HL-60 (cell line): ENCODE measurements at regions not wholly inside any gene's neighbourhood (a gene's known extent, or its start where the extent isn't known, plus 50 kb on each side); places are given as distances from the start of the nearest gene placed in this dataset.

Source experiments
- DNase-seq, 2 experiments: peaks; one replicate each; pipeline ENCODE4 v3.0.0-alpha.2; 2010 to 2020; ENCODE audit warnings: low read depth in 1 of 2, low spot score in 1 of 2
- H3K27ac ChIP-seq: fragments of 250-450 bp; sonication (Bioruptor Pico); replicated peaks from 2 replicates; pipeline ENCODE4 v1.5.1; 2020; ENCODE audit warnings: mild to moderate bottlenecking, moderate library complexity
- H3K27me3 ChIP-seq: fragments of 250-450 bp; sonication (Bioruptor Pico); 2 replicates; pipeline ENCODE4 v1.5.1; 2021; ENCODE audit warnings: mild to moderate bottlenecking, moderate library complexity; ENCODE audit not compliant: insufficient read depth, poor library complexity, severe bottlenecking
- H3K4me3 ChIP-seq: replicated peaks from 2 replicates; pipeline ENCODE4 v1.5.1; 2011; ENCODE audit warnings: mild to moderate bottlenecking, control low read depth, low read length; ENCODE audit not compliant: insufficient read depth
- CTCF ChIP-seq: IDR thresholded peaks from one replicate; pipeline ENCODE4 v1.5.1; 2011; ENCODE audit warnings: low read length, control low read depth, inconsistent platforms; ENCODE audit not compliant: insufficient read depth
- GABPA ChIP-seq: IDR thresholded peaks from 2 replicates; pipeline ENCODE4 v1.6.1; 2012; ENCODE audit warnings: low read depth
- POLR2AphosphoS5 ChIP-seq: IDR thresholded peaks from 2 replicates; pipeline ENCODE4 v1.6.1; 2012; ENCODE audit warnings: low read depth
- REST ChIP-seq: IDR thresholded peaks from 2 replicates; pipeline ENCODE4 v1.6.1; 2012; ENCODE audit warnings: low read depth; ENCODE audit not compliant: insufficient replicate concordance
- SPI1 ChIP-seq: IDR thresholded peaks from 2 replicates; pipeline ENCODE4 v1.6.1; 2012; ENCODE audit warnings: low read depth, mild to moderate bottlenecking, borderline replicate concordance

GRCh38 chr18:56202678-56203077 is 435.7 kb downstream of the TXNL1 start:
- TF ChIP-seq REST (no peak), CTCF (no peak), POLR2AphosphoS5 (no peak), GABPA (no peak)
- DNase-seq: no peak
- H3K27ac ChIP-seq: no peak overlapping the region
- no peaks in the 10 kb centered on the region for H3K27me3 ChIP-seq
- no peak overlapping the region for H3K4me3 ChIP-seq

GRCh38 chr18:56200381-56200911 is 437.9 kb downstream of the TXNL1 start:
- no peak for DNase-seq
- TF ChIP-seq GABPA: no peak
- no peak for TF ChIP-seq CTCF
- TF ChIP-seq POLR2AphosphoS5: no peak
- no peak for TF ChIP-seq SPI1
- no peak for TF ChIP-seq REST
- Histone ChIP-seq H3K4me3 (no peak overlapping the region), H3K27me3 (no peaks in the 10 kb centered on the region), H3K27ac (no peak overlapping the region)

GRCh38 chr18:56199580-56200330 is 438.6 kb downstream of the TXNL1 start:
- no peak overlapping the region for H3K4me3 ChIP-seq
- TF ChIP-seq POLR2AphosphoS5: no peak
- no peak for TF ChIP-seq GABPA
- TF ChIP-seq REST: no peak
- no peak for TF ChIP-seq SPI1
- no peak for TF ChIP-seq CTCF
- no peak overlapping the region for H3K27ac ChIP-seq
- DNase-seq: no peak
- H3K27me3 ChIP-seq: no peaks in the 10 kb centered on the region
